ENCODE measurements at regions not wholly inside any gene's neighbourhood (a gene's known extent, or its start where the extent isn't known, plus 50 kb on each side); places are given as distances from the start of the nearest gene placed in this dataset.

- Histone ChIP-seq H3K27me3 (no peaks in the 10 kb centered on the region), H3K4me1 (peaks cover 0 to 5% (median 0%) of the 10 kb centered on the region in 4 donors), H3K27ac (no peak overlapping the region), H3K4me3 (no peak overlapping the region), H3K9me3 (no peaks in the 10 kb centered on the region), H3K36me3 (no peaks in the 10 kb centered on the region)
- intact Hi-C loops (cut with DNase I; ENCODE audit: low total_unique reads) (no loop called here), in situ Hi-C loops (cut with MboI; ENCODE audit: low pct_ligation_motif_present in 1 of 4, low pct_unique_long_range_greater_than_20kb in 1 of 4, low sequenced_read_pairs in 3 of 4) (no loop called here)
- WGBS, 2 donors (ENCODE audit: low coverage in 1 of 2), result 41 to 48% methylated on average over 3 of the region's 3 CpGs
- TF ChIP-seq, protein P1, sequence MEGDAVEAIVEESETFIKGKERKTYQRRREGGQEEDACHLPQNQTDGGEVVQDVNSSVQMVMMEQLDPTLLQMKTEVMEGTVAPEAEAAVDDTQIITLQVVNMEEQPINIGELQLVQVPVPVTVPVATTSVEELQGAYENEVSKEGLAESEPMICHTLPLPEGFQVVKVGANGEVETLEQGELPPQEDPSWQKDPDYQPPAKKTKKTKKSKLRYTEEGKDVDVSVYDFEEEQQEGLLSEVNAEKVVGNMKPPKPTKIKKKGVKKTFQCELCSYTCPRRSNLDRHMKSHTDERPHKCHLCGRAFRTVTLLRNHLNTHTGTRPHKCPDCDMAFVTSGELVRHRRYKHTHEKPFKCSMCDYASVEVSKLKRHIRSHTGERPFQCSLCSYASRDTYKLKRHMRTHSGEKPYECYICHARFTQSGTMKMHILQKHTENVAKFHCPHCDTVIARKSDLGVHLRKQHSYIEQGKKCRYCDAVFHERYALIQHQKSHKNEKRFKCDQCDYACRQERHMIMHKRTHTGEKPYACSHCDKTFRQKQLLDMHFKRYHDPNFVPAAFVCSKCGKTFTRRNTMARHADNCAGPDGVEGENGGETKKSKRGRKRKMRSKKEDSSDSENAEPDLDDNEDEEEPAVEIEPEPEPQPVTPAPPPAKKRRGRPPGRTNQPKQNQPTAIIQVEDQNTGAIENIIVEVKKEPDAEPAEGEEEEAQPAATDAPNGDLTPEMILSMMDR (IDR thresholded peaks at IDR 0.05), result no peak
- TF ChIP-seq POLR2AphosphoS5 (IDR thresholded peaks at IDR 0.05) (no peak), EP300 (IDR thresholded peaks at IDR 0.05; ENCODE audit: low read depth) (no peak), POLR2A (IDR thresholded peaks at IDR 0.05) (no peak)
- DNase-seq, result no peak
Measured at GRCh38 chr7:93008833-93009232, 108.9 kb downstream of the SAMD9 start.

DNA sequence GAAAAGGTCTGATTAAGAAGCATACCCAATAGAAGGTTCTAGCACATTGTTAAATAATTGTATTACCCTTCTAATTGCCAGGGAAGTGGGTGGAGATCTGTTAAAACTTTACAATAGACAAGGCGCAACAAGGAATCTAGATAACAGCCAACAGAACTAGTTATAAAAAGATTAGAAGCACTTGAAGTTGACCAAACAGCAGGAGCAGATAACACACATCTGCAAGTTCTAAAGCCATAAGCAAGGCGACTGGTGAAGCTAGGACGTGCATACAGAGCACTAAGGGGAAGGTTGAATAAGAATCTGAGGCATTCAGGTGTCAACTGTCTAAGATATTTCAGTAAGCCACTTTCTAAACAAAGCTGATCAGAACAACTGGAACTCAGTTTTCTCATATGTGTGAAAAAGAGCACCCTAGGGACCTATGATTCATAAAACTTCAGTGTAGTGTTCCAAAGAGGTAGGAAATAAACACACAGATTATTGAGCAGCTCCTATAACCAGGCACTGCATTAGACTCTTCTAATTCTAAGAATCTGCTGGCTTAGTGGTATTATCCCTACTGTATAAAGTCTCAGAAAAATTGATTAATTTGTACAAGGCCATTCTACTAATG lies 111.2 kb downstream of the SAMD9 start:
- no peak for DNase-seq
- H3K27ac ChIP-seq, result peak overlapping the region in 1 of 4 donors; percentile 2
- in situ Hi-C loops (cut with MboI; ENCODE audit: low pct_ligation_motif_present in 1 of 4, low pct_unique_long_range_greater_than_20kb in 1 of 4, low sequenced_read_pairs in 3 of 4) (no loop called here), intact Hi-C loops (cut with DNase I; ENCODE audit: low total_unique reads) (no loop called here)
- no peaks in the 10 kb centered on the region for H3K9me3 ChIP-seq
- no peaks in the 10 kb centered on the region for H3K27me3 ChIP-seq
- 25 to 57% methylated on average over 3 of the region's 3 CpGs for WGBS, 2 donors (ENCODE audit: low coverage in 1 of 2)
- no peaks in the 10 kb centered on the region for H3K36me3 ChIP-seq
- no peak overlapping the region for H3K4me3 ChIP-seq
- peaks cover 0 to 5% (median 0%) of the 10 kb centered on the region in 4 donors for H3K4me1 ChIP-seq
- no peak for TF ChIP-seq POLR2A (IDR thresholded peaks at IDR 0.05)
- no peak for TF ChIP-seq POLR2AphosphoS5 (IDR thresholded peaks at IDR 0.05)
- TF ChIP-seq, protein P1 (IDR thresholded peaks at IDR 0.05), result no peak

DNA sequence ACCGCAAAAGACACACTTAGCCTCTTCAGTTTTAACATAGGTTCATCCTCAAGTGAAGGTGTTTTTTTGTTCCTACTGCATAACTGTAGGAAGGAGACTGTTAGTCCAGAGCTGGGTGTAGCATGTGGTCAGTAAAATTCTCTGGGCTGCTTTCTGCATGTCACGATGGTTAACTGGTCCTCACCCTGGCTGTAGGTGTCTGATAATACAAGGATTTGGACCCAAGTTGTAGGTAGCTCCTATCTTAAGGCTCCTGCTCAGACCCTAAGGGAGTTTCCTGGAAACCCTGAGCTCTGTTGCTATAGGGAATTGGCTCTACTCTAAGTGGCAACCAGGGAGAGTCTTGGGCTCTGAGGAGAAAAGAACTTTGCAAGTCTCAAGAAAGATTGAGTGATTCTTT lies 112.9 kb downstream of the SAMD9 start:
- intact Hi-C loops (cut with DNase I; ENCODE audit: low total_unique reads) (no loop called here), in situ Hi-C loops (cut with MboI; ENCODE audit: low pct_ligation_motif_present in 1 of 4, low pct_unique_long_range_greater_than_20kb in 1 of 4, low sequenced_read_pairs in 3 of 4) (no loop called here)
- Histone ChIP-seq H3K4me3 (no peak overlapping the region), H3K27me3 (no peaks in the 10 kb centered on the region), H3K9me3 (no peaks in the 10 kb centered on the region), H3K27ac (no peak overlapping the region), H3K36me3 (no peaks in the 10 kb centered on the region), H3K4me1 (peaks cover 0 to 5% (median 0%) of the 10 kb centered on the region in 4 donors)
- DNase-seq, result no peak
- WGBS, 2 donors (ENCODE audit: low coverage in 1 of 2), result 95% methylated on average over 2 of the region's 2 CpGs; no CpG with 5 or more reads in 1 of the 2 donors
- TF ChIP-seq, protein P1 (IDR thresholded peaks at IDR 0.05), result no peak
- TF ChIP-seq POLR2A (IDR thresholded peaks at IDR 0.05) (no peak), EP300 (IDR thresholded peaks at IDR 0.05; ENCODE audit: low read depth) (no peak), POLR2AphosphoS5 (IDR thresholded peaks at IDR 0.05) (no peak)

GRCh38 chr7:92997719-92998118 lies 120.1 kb downstream of the SAMD9 start:
- intact Hi-C loops (cut with DNase I; ENCODE audit: low total_unique reads) (no loop called here), in situ Hi-C loops (cut with MboI; ENCODE audit: low pct_ligation_motif_present in 1 of 4, low pct_unique_long_range_greater_than_20kb in 1 of 4, low sequenced_read_pairs in 3 of 4) (no loop called here)
- no peaks in the 10 kb centered on the region for H3K9me3 ChIP-seq
- H3K4me3 ChIP-seq, result no peak overlapping the region
- H3K36me3 ChIP-seq, result no peaks in the 10 kb centered on the region
- H3K27me3 ChIP-seq, result no peaks in the 10 kb centered on the region
- no peaks in the 10 kb centered on the region for H3K4me1 ChIP-seq
- no peak overlapping the region for H3K27ac ChIP-seq
- TF ChIP-seq POLR2AphosphoS5 (IDR thresholded peaks at IDR 0.05) (no peak), EP300 (IDR thresholded peaks at IDR 0.05; ENCODE audit: low read depth) (no peak), POLR2A (IDR thresholded peaks at IDR 0.05) (no peak)
- TF ChIP-seq, protein P1 (IDR thresholded peaks at IDR 0.05), result no peak
- DNase-seq, result no peak
